Neural cell (in vitro differentiated cells): ENCODE measurements at regions not wholly inside any gene's neighbourhood (a gene's known extent, or its start where the extent isn't known, plus 50 kb on each side); places are given as distances from the start of the nearest gene placed in this dataset.

Source experiments
- H2AFZ ChIP-seq: fragments of 200-600, 300-800 bp; sonication (generic), shearing (Covaris generic); 2 replicates; pipeline ENCODE4 v1.6.0; 2014; ENCODE audit warnings: low read depth, mild to moderate bottlenecking, antibody characterized with exemption, low read length, moderate library complexity
- H3F3A ChIP-seq: fragments of 200-600 bp; shearing (Covaris generic); 2 replicates; pipeline ENCODE4 v1.6.1; 2016; ENCODE audit warnings: mild to moderate bottlenecking, moderate library complexity, mixed read lengths, antibody characterized with exemption, low read length; ENCODE audit not compliant: insufficient read depth, poor library complexity, severe bottlenecking
- H3K27ac ChIP-seq: fragments of 200-600, 300-800 bp; sonication (generic), shearing (Covaris generic); 2 replicates; pipeline ENCODE4 v1.5.1; 2014; ENCODE audit warnings: mild to moderate bottlenecking, low read length, moderate library complexity
- H3K27me3 ChIP-seq: fragments of 300-800, 200-600 bp; sonication (generic), shearing (Covaris generic); 2 replicates; pipeline ENCODE4 v1.6.0; 2014; ENCODE audit warnings: mild to moderate bottlenecking, low read depth, low read length, moderate library complexity; ENCODE audit not compliant: insufficient read depth
- H3K36me3 ChIP-seq: fragments of 300-800, 200-600 bp; sonication (generic), shearing (Covaris generic); 2 replicates; pipeline ENCODE4 v1.5.1; 2014; ENCODE audit warnings: mild to moderate bottlenecking, antibody characterized with exemption, low read length, moderate library complexity; ENCODE audit not compliant: insufficient read depth
- H3K4me2 ChIP-seq: fragments of 300-800, 200-600 bp; sonication (generic), shearing (Covaris generic); 2 replicates; pipeline ENCODE4 v1.6.0; 2014; ENCODE audit warnings: mild to moderate bottlenecking, low read length
- H3K4me3 ChIP-seq: fragments of 300-800, 200-600 bp; sonication (generic), shearing (Covaris generic); 2 replicates; pipeline ENCODE4 v1.5.1; 2014; ENCODE audit warnings: mild to moderate bottlenecking, low read length, moderate library complexity
- H3K79me2 ChIP-seq: fragments of 200-600 bp; shearing (Covaris generic); replicated peaks from 2 replicates; pipeline ENCODE4 v1.6.0; 2014; ENCODE audit warnings: mild to moderate bottlenecking, low read length, moderate library complexity; ENCODE audit not compliant: insufficient read depth
- H3K9ac ChIP-seq: fragments of 300-800, 200-600 bp; sonication (generic), shearing (Covaris generic); 2 replicates; pipeline ENCODE4 v1.6.1; 2016; ENCODE audit warnings: mild to moderate bottlenecking, low read length, mixed read lengths
- H3K9me2 ChIP-seq: fragments of 200-600 bp; shearing (Covaris generic); 2 replicates; pipeline ENCODE4 v1.6.1; 2016; ENCODE audit warnings: mild to moderate bottlenecking, low read length, mixed read lengths; ENCODE audit not compliant: insufficient read depth
- H3K9me3 ChIP-seq: fragments of 200-600, 300-800 bp; sonication (generic), shearing (Covaris generic); 2 replicates; pipeline ENCODE4 v1.6.1; 2016; ENCODE audit warnings: mild to moderate bottlenecking, mixed run types, low read length, moderate library complexity, mixed read lengths
- H4K20me1 ChIP-seq: fragments of 200-600 bp; shearing (Covaris generic); 2 replicates; pipeline ENCODE4 v1.6.1; 2016; ENCODE audit warnings: mild to moderate bottlenecking, mixed run types; ENCODE audit not compliant: insufficient read depth
- CTCF ChIP-seq: fragments of 450-650 bp; IDR thresholded peaks from 2 replicates; pipeline ENCODE4 v1.5.1; 2014; ENCODE audit warnings: antibody characterized with exemption, mild to moderate bottlenecking, moderate library complexity; ENCODE audit not compliant: poor library complexity, severe bottlenecking
- EP300 ChIP-seq: fragments of 450-650 bp; conservative IDR thresholded peaks from 2 replicates; pipeline ENCODE4 v1.6.1; 2014; ENCODE audit warnings: antibody characterized with exemption, mild to moderate bottlenecking, moderate library complexity; ENCODE audit not compliant: poor library complexity, severe bottlenecking
- EZH2 ChIP-seq: fragments of 200-600, 300-800 bp; shearing (Covaris generic), sonication (generic); IDR thresholded peaks from 2 replicates; pipeline ENCODE4 v1.6.1; 2014; ENCODE audit warnings: antibody characterized with exemption, low read length, borderline replicate concordance, mild to moderate bottlenecking; ENCODE audit not compliant: insufficient read depth, poor library complexity, severe bottlenecking
- MXI1 ChIP-seq: fragments of 450-650 bp; conservative IDR thresholded peaks from 2 replicates; pipeline ENCODE4 v1.6.1; 2014; ENCODE audit warnings: antibody characterized with exemption, mild to moderate bottlenecking; ENCODE audit not compliant: poor library complexity, severe bottlenecking
- POLR2AphosphoS5 ChIP-seq: IDR thresholded peaks from 2 replicates; pipeline ENCODE4 v1.6.1; 2012
- RAD21 ChIP-seq: fragments of 450-650 bp; conservative IDR thresholded peaks from 2 replicates; pipeline ENCODE4 v1.6.1; 2014; ENCODE audit warnings: antibody characterized with exemption, mild to moderate bottlenecking, moderate library complexity
- SMC3 ChIP-seq: fragments of 450-650 bp; conservative IDR thresholded peaks from 2 replicates; pipeline ENCODE4 v1.6.1; 2014; ENCODE audit warnings: antibody characterized with exemption, mild to moderate bottlenecking, moderate library complexity; ENCODE audit not compliant: poor library complexity
- TAF1 ChIP-seq: IDR thresholded peaks from 2 replicates; pipeline ENCODE4 v1.6.1; 2012; ENCODE audit warnings: low read depth
- TF ChIP-seq, protein P1 (sequence below): IDR thresholded peaks from 2 replicates; pipeline ENCODE4 v1.6.1; 2012; ENCODE audit warnings: borderline replicate concordance

- H3K36me3 ChIP-seq, result no peaks in the 10 kb centered on the region
- H3K9me3 ChIP-seq, result no peaks in the 10 kb centered on the region
- H3K27me3 ChIP-seq, result no peaks in the 10 kb centered on the region
- H3K79me2 ChIP-seq, result no peaks in the 10 kb centered on the region
- no peaks in the 10 kb centered on the region for H4K20me1 ChIP-seq
- H3F3A ChIP-seq, result no peaks in the 10 kb centered on the region
- TF ChIP-seq RAD21 (no peak), MXI1 (no peak), EP300 (no peak), CTCF (no peak), SMC3 (no peak), TAF1 (no peak), EZH2 (no peak), POLR2AphosphoS5 (no peak)
- TF ChIP-seq, protein P1, sequence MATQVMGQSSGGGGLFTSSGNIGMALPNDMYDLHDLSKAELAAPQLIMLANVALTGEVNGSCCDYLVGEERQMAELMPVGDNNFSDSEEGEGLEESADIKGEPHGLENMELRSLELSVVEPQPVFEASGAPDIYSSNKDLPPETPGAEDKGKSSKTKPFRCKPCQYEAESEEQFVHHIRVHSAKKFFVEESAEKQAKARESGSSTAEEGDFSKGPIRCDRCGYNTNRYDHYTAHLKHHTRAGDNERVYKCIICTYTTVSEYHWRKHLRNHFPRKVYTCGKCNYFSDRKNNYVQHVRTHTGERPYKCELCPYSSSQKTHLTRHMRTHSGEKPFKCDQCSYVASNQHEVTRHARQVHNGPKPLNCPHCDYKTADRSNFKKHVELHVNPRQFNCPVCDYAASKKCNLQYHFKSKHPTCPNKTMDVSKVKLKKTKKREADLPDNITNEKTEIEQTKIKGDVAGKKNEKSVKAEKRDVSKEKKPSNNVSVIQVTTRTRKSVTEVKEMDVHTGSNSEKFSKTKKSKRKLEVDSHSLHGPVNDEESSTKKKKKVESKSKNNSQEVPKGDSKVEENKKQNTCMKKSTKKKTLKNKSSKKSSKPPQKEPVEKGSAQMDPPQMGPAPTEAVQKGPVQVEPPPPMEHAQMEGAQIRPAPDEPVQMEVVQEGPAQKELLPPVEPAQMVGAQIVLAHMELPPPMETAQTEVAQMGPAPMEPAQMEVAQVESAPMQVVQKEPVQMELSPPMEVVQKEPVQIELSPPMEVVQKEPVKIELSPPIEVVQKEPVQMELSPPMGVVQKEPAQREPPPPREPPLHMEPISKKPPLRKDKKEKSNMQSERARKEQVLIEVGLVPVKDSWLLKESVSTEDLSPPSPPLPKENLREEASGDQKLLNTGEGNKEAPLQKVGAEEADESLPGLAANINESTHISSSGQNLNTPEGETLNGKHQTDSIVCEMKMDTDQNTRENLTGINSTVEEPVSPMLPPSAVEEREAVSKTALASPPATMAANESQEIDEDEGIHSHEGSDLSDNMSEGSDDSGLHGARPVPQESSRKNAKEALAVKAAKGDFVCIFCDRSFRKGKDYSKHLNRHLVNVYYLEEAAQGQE, result no peak
- no peak overlapping the region for H3K4me2 ChIP-seq
- H3K9me2 ChIP-seq, result no peaks in the 10 kb centered on the region
- no peak overlapping the region for H3K9ac ChIP-seq
- no peak overlapping the region for H3K4me3 ChIP-seq
- H3K27ac ChIP-seq, result no peak overlapping the region
- H2AFZ ChIP-seq, result no peak overlapping the region
These were observed 351.0 kb downstream of the TCERG1L start for GRCh38 chr10:130960531-130960930.

GRCh38 chr10:130961506-130962239, 349.8 kb downstream of the TCERG1L start:
- Histone ChIP-seq H3K36me3 (no peaks in the 10 kb centered on the region), H3K9ac (no peak overlapping the region), H3F3A (no peaks in the 10 kb centered on the region), H3K27ac (no peak overlapping the region), H3K79me2 (no peaks in the 10 kb centered on the region), H3K4me2 (no peak overlapping the region), H2AFZ (no peak overlapping the region), H3K4me3 (no peak overlapping the region), H3K27me3 (no peaks in the 10 kb centered on the region), H4K20me1 (no peaks in the 10 kb centered on the region), H3K9me2 (no peaks in the 10 kb centered on the region), H3K9me3 (no peaks in the 10 kb centered on the region)
- TF ChIP-seq, protein P1, result no peak
- no peak for TF ChIP-seq EZH2
- no peak for TF ChIP-seq SMC3
- TF ChIP-seq TAF1, result no peak
- no peak for TF ChIP-seq EP300
- TF ChIP-seq MXI1, result no peak
- no peak for TF ChIP-seq RAD21
- TF ChIP-seq POLR2AphosphoS5, result no peak
- TF ChIP-seq CTCF, result no peak
